ENCODE measurements at regions not wholly inside any gene's neighbourhood (a gene's known extent, or its start where the extent isn't known, plus 50 kb on each side); places are given as distances from the start of the nearest gene placed in this dataset.

DNA sequence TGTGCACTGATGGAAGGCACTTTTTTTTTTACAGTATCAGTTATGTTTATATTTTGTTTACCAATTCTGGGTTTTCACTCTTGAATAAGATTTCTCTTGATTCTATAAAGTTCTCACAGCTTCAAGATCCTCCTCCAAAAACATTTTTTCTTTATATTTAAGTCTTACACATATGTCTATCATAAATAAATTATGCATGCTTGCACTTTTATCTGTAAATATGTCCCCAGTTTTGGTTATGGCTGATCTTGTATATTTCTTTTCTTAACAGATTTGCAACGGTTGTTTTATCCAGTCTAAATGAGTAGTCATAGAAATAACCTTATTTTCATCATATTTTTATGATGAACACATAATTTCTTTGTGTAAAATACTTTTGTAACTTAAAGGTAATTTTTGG lies 1456.5 kb downstream of the MRPL39 start:
- Histone ChIP-seq H3K4me1 (ENCODE audit: control insufficient read depth, insufficient read depth, low read length) (no peaks in the 10 kb centered on the region), H3K4me3 (ENCODE audit: low read length) (no peak overlapping the region), H3K27me3 (ENCODE audit: control insufficient read depth, insufficient read depth, low read length) (no peaks in the 10 kb centered on the region), H3K9me3 (ENCODE audit: control insufficient read depth, low read depth, low read length) (no peaks in the 10 kb centered on the region), H3K27ac (ENCODE audit: low read length) (no peak overlapping the region), H3K36me3 (ENCODE audit: control insufficient read depth, insufficient read depth, low read length) (no peaks in the 10 kb centered on the region)
- no CpG with 5 or more reads among the region's 1 CpG for WGBS (ENCODE audit: insufficient coverage, low lambda C conversion rate)
- no peak for DNase-seq

DNA sequence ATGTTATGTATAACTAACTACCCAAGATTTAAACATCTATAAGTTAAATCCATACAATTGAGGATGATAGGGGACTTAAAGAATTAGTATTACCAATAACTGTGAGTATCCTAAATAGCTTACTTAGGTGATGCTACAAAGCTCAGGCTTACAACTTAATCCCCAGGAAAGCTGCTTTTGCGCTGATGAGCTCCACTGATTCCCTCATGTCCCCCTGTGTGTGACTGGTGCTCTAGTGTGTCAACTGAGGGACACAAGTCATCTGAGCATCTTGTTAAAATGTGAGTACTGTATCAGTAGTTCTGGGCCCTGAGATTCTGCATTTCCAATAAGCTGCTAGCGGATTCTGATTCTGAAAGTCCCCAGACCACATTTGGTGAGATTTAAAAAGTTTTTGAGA lies 1458.8 kb downstream of the MRPL39 start:
- WGBS (ENCODE audit: insufficient coverage, low lambda C conversion rate): 100% methylated on average over 1 of the region's 2 CpGs
- H3K9me3 ChIP-seq (ENCODE audit: control insufficient read depth, low read depth, low read length): no peaks in the 10 kb centered on the region
- H3K36me3 ChIP-seq (ENCODE audit: control insufficient read depth, insufficient read depth, low read length): no peaks in the 10 kb centered on the region
- H3K4me1 ChIP-seq (ENCODE audit: control insufficient read depth, insufficient read depth, low read length): no peaks in the 10 kb centered on the region
- no peaks in the 10 kb centered on the region for H3K27me3 ChIP-seq (ENCODE audit: control insufficient read depth, insufficient read depth, low read length)
- H3K4me3 ChIP-seq (ENCODE audit: low read length): no peak overlapping the region
- no peak overlapping the region for H3K27ac ChIP-seq (ENCODE audit: low read length)
- DNase-seq: no peak

DNA sequence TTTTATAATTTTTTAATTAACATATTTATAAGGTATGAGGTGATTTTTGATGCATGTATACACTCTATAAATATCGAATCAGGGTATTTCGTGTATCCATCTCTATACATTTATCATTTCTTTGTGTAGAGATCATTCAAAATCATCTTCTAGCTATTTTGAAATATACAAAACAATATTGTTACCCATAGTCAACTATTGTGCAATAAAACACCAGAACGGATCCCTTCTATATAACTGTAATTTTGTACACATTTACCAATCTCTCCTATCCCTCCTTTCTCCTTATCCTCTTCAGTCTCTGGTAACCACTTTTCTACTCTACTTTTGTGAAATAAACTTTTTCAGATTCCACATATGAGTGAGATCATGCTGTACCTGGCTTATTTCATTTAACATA lies 1459.6 kb downstream of the MRPL39 start:
- no peak for DNase-seq
- Histone ChIP-seq H3K27ac (ENCODE audit: low read length) (no peak overlapping the region), H3K9me3 (ENCODE audit: control insufficient read depth, low read depth, low read length) (no peaks in the 10 kb centered on the region), H3K36me3 (ENCODE audit: control insufficient read depth, insufficient read depth, low read length) (no peaks in the 10 kb centered on the region), H3K4me1 (ENCODE audit: control insufficient read depth, insufficient read depth, low read length) (no peaks in the 10 kb centered on the region), H3K4me3 (ENCODE audit: low read length) (no peak overlapping the region), H3K27me3 (ENCODE audit: control insufficient read depth, insufficient read depth, low read length) (no peaks in the 10 kb centered on the region)
- 100% methylated on average over 3 of the region's 3 CpGs for WGBS (ENCODE audit: insufficient coverage, low lambda C conversion rate)

DNA sequence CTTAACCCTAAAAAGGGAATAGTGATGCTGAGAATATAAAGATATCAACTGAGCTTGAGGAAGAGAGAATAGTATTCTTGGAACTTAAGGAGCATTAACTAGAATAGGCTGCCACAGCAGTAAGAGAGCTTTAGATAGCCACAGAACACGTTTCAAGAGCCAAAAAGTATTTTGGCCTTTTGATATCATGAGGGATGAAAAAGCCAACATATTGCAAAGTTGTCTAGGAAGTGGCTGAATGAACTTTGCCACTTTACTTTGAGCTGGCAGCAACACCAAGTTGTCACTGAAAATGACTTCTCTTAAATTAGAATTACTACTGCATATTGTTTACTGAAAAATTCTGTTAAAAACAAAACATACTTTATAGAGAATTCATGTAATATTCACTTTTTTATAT lies 1476.2 kb downstream of the MRPL39 start:
- Histone ChIP-seq H3K36me3 (ENCODE audit: control insufficient read depth, insufficient read depth, low read length) (no peaks in the 10 kb centered on the region), H3K27me3 (ENCODE audit: control insufficient read depth, insufficient read depth, low read length) (no peaks in the 10 kb centered on the region), H3K4me3 (ENCODE audit: low read length) (no peak overlapping the region), H3K27ac (ENCODE audit: low read length) (no peak overlapping the region), H3K9me3 (ENCODE audit: control insufficient read depth, low read depth, low read length) (no peaks in the 10 kb centered on the region), H3K4me1 (ENCODE audit: control insufficient read depth, insufficient read depth, low read length) (no peaks in the 10 kb centered on the region)
- DNase-seq: no peak
- no CpG with 5 or more reads among the region's 1 CpG for WGBS (ENCODE audit: insufficient coverage, low lambda C conversion rate)

DNA sequence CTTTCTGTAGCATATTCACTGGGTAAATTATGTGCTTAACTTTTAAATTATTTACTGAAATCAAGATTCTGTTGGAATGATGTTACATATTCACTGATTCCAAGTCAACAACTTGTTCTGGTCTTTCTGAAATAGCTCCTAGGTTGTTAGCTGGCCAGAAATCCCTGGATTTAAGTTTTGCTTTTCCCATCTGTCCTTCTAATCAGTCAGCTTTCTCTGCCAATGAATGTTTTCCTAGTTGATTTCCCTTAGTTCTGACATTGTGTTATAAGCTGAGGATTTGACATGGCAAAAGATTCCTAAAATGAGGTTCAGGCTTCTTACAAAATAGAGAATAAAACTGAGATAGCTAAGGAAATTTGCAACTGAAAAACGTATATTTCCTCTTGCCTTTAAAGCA lies 1479.6 kb downstream of the MRPL39 start:
- H3K4me3 ChIP-seq (ENCODE audit: low read length): no peak overlapping the region
- H3K27me3 ChIP-seq (ENCODE audit: control insufficient read depth, insufficient read depth, low read length): no peaks in the 10 kb centered on the region
- no peaks in the 10 kb centered on the region for H3K9me3 ChIP-seq (ENCODE audit: control insufficient read depth, low read depth, low read length)
- 20% methylated on average over 1 of the region's 1 CpG for WGBS (ENCODE audit: insufficient coverage, low lambda C conversion rate)
- H3K27ac ChIP-seq (ENCODE audit: low read length): no peak overlapping the region
- DNase-seq: no peak
- no peaks in the 10 kb centered on the region for H3K36me3 ChIP-seq (ENCODE audit: control insufficient read depth, insufficient read depth, low read length)
- no peaks in the 10 kb centered on the region for H3K4me1 ChIP-seq (ENCODE audit: control insufficient read depth, insufficient read depth, low read length)

DNA sequence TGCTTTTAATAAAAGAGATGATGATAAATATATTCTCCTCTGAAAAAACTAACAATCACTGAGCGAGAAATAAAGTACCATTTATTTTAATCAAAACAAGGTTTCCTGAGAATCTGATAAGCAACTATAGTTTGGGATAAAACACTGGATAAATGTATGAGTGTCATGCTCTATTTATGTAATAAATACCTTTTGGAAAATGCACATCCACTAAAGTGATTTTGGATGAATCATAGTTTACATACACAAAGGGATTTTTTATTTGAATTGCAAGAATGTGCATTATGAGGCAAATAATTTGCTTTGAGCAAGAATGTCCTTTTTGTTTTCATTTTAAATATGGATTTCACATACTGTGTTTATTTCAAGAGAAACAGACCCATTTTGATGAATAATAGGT lies 1483.5 kb downstream of the MRPL39 start:
- Histone ChIP-seq H3K27me3 (ENCODE audit: control insufficient read depth, insufficient read depth, low read length) (no peaks in the 10 kb centered on the region), H3K4me3 (ENCODE audit: low read length) (no peak overlapping the region), H3K27ac (ENCODE audit: low read length) (no peak overlapping the region), H3K9me3 (ENCODE audit: control insufficient read depth, low read depth, low read length) (no peaks in the 10 kb centered on the region), H3K36me3 (ENCODE audit: control insufficient read depth, insufficient read depth, low read length) (no peaks in the 10 kb centered on the region), H3K4me1 (ENCODE audit: control insufficient read depth, insufficient read depth, low read length) (no peaks in the 10 kb centered on the region)
- 80% methylated on average over 1 of the region's 1 CpG for WGBS (ENCODE audit: insufficient coverage, low lambda C conversion rate)
- no peak for DNase-seq

DNA sequence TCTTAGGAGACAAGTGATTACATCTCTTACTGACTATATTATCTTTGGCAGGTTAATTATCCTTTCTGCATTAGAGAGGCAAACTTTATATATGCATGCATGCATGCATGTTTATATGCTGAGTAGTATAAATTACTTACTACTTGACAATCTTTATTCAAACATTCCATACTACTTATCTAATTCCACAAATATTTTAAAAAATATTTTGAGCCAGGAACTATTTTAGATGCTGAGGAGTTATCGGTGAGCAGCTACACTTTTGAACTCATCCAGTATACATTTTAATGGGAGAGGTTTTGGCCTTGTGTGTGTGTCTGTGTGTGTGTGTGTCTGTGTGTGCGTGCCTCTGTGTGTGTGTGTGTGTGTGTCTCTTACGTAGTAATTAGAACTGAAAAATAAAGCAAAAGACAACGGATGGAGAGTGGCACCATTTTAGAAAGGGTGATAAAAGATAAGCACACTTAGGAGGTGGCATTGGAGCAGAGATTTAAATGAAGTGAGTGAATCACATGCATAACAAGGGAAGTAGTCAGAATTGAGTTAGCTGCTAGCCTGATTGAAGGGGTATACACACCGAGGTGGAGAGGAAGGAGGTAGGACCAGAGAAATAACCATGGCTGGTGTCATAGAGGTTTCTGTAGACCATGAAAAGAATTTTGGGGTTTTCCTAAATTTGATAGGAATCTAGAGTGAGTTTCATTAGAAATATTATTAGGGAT lies 1488.4 kb downstream of the MRPL39 start:
- no peaks in the 10 kb centered on the region for H3K36me3 ChIP-seq (ENCODE audit: control insufficient read depth, insufficient read depth, low read length)
- H3K27ac ChIP-seq (ENCODE audit: low read length): no peak overlapping the region
- 100% methylated on average over 2 of the region's 5 CpGs for WGBS (ENCODE audit: insufficient coverage, low lambda C conversion rate)
- DNase-seq: no peak
- H3K27me3 ChIP-seq (ENCODE audit: control insufficient read depth, insufficient read depth, low read length): no peaks in the 10 kb centered on the region
- no peak overlapping the region for H3K4me3 ChIP-seq (ENCODE audit: low read length)
- H3K4me1 ChIP-seq (ENCODE audit: control insufficient read depth, insufficient read depth, low read length): no peaks in the 10 kb centered on the region
- no peaks in the 10 kb centered on the region for H3K9me3 ChIP-seq (ENCODE audit: control insufficient read depth, low read depth, low read length)

DNA sequence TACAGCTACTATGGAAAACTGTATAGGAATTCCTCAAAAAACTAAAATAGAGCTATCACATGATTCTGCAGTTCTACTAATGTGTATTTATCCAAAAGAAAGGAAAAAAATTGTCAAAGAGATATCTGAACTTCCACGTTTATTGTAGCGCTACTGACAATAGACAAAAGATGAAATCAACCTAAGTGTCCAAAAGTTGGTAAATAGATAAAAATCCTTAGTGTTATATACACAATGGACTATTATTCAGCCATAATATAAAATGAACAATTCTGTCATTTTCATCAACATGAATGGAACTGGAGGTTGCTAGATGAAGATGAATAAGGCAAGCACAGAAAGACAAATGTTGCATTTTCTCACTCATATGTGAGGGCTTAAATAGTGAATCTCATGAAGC lies 1492.1 kb downstream of the MRPL39 start:
- Histone ChIP-seq H3K4me1 (ENCODE audit: control insufficient read depth, insufficient read depth, low read length) (no peaks in the 10 kb centered on the region), H3K27me3 (ENCODE audit: control insufficient read depth, insufficient read depth, low read length) (no peaks in the 10 kb centered on the region), H3K36me3 (ENCODE audit: control insufficient read depth, insufficient read depth, low read length) (no peaks in the 10 kb centered on the region), H3K4me3 (ENCODE audit: low read length) (no peak overlapping the region), H3K9me3 (ENCODE audit: control insufficient read depth, low read depth, low read length) (peaks cover 3% of the 10 kb centered on the region), H3K27ac (ENCODE audit: low read length) (no peak overlapping the region)
- DNase-seq: no peak
- 92% methylated on average over 2 of the region's 2 CpGs for WGBS (ENCODE audit: insufficient coverage, low lambda C conversion rate)

DNA sequence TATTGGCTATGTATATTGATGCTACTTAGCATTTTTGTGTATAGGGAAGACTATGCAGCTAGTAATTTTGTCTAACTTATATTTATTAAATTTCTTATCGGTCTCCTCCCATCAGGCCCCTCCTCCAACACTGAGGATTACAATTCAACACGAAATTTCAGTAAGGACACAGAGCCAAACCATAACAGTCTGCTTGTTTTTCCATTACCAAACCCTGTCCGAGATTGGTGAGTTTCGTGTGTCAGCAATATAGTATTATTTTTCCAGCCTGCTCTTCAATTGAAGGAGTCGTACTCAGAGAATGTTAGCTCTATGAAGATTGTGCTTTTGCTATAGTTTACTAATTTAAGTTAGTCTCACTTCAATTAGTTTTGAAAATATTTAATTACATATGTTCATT lies 1495.3 kb downstream of the MRPL39 start:
- H3K4me3 ChIP-seq (ENCODE audit: low read length): no peak overlapping the region
- 80% methylated on average over 5 of the region's 5 CpGs for WGBS (ENCODE audit: insufficient coverage, low lambda C conversion rate)

DNA sequence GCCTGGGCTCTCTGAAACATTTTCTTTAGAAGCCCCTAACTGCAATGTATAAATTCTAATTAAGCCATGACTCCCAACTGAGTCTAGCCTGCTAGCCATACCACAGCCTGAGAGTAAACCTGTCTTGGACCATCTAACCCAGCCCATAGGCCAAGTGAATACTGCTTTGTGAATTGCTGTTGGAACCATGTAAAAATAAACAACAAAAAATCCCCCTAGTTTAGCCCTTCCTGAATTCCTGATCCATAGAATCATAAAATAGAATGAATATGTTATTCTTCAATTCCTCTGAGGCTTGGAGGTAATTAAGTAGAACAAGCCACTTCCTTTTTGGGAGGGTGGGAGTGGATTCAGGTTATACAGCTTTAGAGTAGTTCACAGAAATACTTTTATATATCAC lies 1496.4 kb downstream of the MRPL39 start:
- H3K27ac ChIP-seq (ENCODE audit: low read length): no peak overlapping the region
- no peaks in the 10 kb centered on the region for H3K36me3 ChIP-seq (ENCODE audit: control insufficient read depth, insufficient read depth, low read length)
- peaks cover 3% of the 10 kb centered on the region for H3K9me3 ChIP-seq (ENCODE audit: control insufficient read depth, low read depth, low read length)
- H3K27me3 ChIP-seq (ENCODE audit: control insufficient read depth, insufficient read depth, low read length): no peaks in the 10 kb centered on the region
- H3K4me3 ChIP-seq (ENCODE audit: low read length): no peak overlapping the region
- no peaks in the 10 kb centered on the region for H3K4me1 ChIP-seq (ENCODE audit: control insufficient read depth, insufficient read depth, low read length)
- no peak for DNase-seq

More for the DNA sequence above, 1495.3 kb downstream of the MRPL39 start:
- no peak overlapping the region for H3K27ac ChIP-seq (ENCODE audit: low read length)
- no peaks in the 10 kb centered on the region for H3K36me3 ChIP-seq (ENCODE audit: control insufficient read depth, insufficient read depth, low read length)
- H3K9me3 ChIP-seq (ENCODE audit: control insufficient read depth, low read depth, low read length): peaks cover 3% of the 10 kb centered on the region
- DNase-seq: no peak
- no peaks in the 10 kb centered on the region for H3K4me1 ChIP-seq (ENCODE audit: control insufficient read depth, insufficient read depth, low read length)
- H3K27me3 ChIP-seq (ENCODE audit: control insufficient read depth, insufficient read depth, low read length): no peaks in the 10 kb centered on the region

DNA sequence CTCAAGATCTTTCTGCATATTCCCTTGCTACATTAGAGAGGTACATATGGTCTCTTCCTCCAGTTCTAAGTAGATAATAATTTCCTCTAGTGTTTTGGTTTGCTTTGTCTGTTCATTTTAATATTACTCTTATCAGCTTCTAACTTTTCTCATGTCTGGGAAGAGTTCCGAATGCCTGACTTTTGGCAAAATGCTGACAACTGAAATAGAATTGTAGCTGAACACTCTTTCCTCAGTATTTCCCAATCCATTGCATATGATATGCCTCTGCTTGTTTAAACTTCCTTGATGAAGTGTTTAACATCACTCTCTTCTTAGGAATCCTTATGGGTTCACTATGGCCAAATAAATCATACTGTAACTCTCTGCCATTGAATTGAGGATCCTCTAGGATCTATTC lies 1510.1 kb downstream of the MRPL39 start:
- Histone ChIP-seq H3K4me1 (ENCODE audit: control insufficient read depth, insufficient read depth, low read length) (no peaks in the 10 kb centered on the region), H3K36me3 (ENCODE audit: control insufficient read depth, insufficient read depth, low read length) (no peaks in the 10 kb centered on the region), H3K4me3 (ENCODE audit: low read length) (no peak overlapping the region), H3K27ac (ENCODE audit: low read length) (no peak overlapping the region), H3K27me3 (ENCODE audit: control insufficient read depth, insufficient read depth, low read length) (no peaks in the 10 kb centered on the region), H3K9me3 (ENCODE audit: control insufficient read depth, low read depth, low read length) (peaks cover 3% of the 10 kb centered on the region)
- 44% methylated on average over 1 of the region's 1 CpG for WGBS (ENCODE audit: insufficient coverage, low lambda C conversion rate)
- no peak for DNase-seq

Data from large intestine (tissue), 3 donors.